ENCODE measurements at regions not wholly inside any gene's neighbourhood (a gene's known extent, or its start where the extent isn't known, plus 50 kb on each side); places are given as distances from the start of the nearest gene placed in this dataset.

DNA sequence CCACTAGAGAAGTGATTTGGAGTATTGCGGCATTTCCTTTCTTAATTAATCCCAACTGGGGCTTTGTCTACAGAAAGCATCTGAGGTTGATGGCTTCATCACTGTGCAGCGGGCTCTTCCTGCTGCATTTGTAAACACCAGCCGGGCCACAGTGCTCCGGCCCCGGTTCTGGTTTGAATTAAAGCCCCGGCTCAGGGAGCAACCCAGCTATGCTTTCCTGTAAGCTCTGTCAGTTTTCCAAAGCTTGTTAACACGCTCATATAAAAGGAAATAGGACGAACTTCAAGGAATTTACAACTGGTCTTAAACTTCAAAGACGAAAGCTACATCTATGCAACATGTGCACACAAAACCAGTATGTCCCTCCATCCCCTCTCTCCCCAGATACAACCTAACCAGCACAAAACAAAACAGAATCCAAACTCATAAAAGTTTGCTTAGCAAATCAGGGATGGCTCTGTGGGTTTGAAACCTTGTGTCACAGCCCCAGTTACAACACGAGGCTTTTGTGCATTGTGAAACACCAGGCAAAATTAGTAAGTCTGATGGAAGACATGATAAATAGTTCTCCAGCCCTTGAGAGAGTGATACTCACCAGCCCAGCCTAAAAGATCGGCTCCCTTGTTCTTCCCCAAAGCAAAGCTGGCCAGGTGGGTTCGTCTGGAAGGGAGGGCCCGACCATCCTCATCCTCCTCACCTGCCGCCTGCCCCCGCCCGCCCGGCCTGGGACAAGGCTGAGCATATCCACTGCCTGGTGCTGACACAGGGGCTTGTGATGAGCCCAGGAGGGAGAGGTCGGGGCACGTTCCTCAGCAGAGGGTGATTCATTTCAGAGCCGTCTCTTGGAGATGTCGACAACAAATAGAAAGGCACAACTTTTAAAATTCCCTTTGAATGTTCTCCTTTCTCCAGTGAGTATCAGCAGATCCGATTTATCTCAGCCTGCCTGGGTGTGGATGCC lies 197.9 kb downstream of the TFAP2C start:
- Histone ChIP-seq H3K27me3 (ENCODE audit: insufficient read depth, low read depth, low read length) (no peaks in the 10 kb centered on the region), H4K20me1 (ENCODE audit: insufficient read depth) (no peaks in the 10 kb centered on the region), H3F3A (ENCODE audit: insufficient read depth, low read length, poor library complexity, severe bottlenecking) (no peaks in the 10 kb centered on the region), H3K9ac (ENCODE audit: low read length) (no peak overlapping the region), H3K79me2 (replicated peaks; ENCODE audit: insufficient read depth, low read length) (no peaks in the 10 kb centered on the region), H3K9me3 (ENCODE audit: low read length) (no peaks in the 10 kb centered on the region), H3K4me3 (ENCODE audit: low read length) (no peak overlapping the region), H3K27ac (ENCODE audit: low read length) (no peak overlapping the region), H3K36me3 (ENCODE audit: insufficient read depth, low read length) (no peaks in the 10 kb centered on the region), H3K9me2 (ENCODE audit: insufficient read depth, low read length) (no peaks in the 10 kb centered on the region), H2AFZ (ENCODE audit: low read depth, low read length) (no peak overlapping the region), H3K4me2 (ENCODE audit: low read length) (no peak overlapping the region)
- TF ChIP-seq EP300 (conservative IDR thresholded peaks at IDR 0.05; ENCODE audit: poor library complexity, severe bottlenecking) (no peak), POLR2AphosphoS5 (IDR thresholded peaks at IDR 0.05) (no peak), TAF1 (IDR thresholded peaks at IDR 0.05; ENCODE audit: low read depth) (no peak), SMC3 (conservative IDR thresholded peaks at IDR 0.05; ENCODE audit: poor library complexity) (no peak), RAD21 (conservative IDR thresholded peaks at IDR 0.05) (no peak), MXI1 (conservative IDR thresholded peaks at IDR 0.05; ENCODE audit: poor library complexity, severe bottlenecking) (no peak), EZH2 (IDR thresholded peaks at IDR 0.05; ENCODE audit: borderline replicate concordance, insufficient read depth, low read length, poor library complexity, severe bottlenecking) (no peak)
- TF ChIP-seq, protein P1, sequence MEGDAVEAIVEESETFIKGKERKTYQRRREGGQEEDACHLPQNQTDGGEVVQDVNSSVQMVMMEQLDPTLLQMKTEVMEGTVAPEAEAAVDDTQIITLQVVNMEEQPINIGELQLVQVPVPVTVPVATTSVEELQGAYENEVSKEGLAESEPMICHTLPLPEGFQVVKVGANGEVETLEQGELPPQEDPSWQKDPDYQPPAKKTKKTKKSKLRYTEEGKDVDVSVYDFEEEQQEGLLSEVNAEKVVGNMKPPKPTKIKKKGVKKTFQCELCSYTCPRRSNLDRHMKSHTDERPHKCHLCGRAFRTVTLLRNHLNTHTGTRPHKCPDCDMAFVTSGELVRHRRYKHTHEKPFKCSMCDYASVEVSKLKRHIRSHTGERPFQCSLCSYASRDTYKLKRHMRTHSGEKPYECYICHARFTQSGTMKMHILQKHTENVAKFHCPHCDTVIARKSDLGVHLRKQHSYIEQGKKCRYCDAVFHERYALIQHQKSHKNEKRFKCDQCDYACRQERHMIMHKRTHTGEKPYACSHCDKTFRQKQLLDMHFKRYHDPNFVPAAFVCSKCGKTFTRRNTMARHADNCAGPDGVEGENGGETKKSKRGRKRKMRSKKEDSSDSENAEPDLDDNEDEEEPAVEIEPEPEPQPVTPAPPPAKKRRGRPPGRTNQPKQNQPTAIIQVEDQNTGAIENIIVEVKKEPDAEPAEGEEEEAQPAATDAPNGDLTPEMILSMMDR (IDR thresholded peaks at IDR 0.05; ENCODE audit: poor library complexity, severe bottlenecking) = no peak
- TF ChIP-seq, protein P2, sequence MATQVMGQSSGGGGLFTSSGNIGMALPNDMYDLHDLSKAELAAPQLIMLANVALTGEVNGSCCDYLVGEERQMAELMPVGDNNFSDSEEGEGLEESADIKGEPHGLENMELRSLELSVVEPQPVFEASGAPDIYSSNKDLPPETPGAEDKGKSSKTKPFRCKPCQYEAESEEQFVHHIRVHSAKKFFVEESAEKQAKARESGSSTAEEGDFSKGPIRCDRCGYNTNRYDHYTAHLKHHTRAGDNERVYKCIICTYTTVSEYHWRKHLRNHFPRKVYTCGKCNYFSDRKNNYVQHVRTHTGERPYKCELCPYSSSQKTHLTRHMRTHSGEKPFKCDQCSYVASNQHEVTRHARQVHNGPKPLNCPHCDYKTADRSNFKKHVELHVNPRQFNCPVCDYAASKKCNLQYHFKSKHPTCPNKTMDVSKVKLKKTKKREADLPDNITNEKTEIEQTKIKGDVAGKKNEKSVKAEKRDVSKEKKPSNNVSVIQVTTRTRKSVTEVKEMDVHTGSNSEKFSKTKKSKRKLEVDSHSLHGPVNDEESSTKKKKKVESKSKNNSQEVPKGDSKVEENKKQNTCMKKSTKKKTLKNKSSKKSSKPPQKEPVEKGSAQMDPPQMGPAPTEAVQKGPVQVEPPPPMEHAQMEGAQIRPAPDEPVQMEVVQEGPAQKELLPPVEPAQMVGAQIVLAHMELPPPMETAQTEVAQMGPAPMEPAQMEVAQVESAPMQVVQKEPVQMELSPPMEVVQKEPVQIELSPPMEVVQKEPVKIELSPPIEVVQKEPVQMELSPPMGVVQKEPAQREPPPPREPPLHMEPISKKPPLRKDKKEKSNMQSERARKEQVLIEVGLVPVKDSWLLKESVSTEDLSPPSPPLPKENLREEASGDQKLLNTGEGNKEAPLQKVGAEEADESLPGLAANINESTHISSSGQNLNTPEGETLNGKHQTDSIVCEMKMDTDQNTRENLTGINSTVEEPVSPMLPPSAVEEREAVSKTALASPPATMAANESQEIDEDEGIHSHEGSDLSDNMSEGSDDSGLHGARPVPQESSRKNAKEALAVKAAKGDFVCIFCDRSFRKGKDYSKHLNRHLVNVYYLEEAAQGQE (IDR thresholded peaks at IDR 0.05; ENCODE audit: borderline replicate concordance) = no peak

DNA sequence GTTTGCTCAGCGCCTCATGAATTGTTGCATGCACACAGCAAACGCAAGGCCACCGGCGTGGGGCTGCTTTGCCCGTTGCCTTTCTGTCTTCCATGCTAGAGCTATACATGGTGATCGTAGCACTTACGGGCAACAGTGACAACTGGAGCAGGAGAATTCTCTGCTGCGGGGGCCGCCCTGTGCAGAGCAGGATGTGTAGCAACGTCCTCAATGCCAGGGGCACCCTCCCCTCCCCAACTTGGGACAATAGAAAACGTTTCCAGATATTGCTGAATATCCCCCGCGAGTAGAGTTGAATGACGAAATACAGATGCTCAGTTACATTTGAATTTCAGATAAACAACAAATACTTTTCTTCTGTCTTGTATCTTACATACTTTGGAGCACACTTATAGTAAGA lies 198.7 kb downstream of the TFAP2C start:
- H3K9ac ChIP-seq (ENCODE audit: low read length) = no peak overlapping the region
- H3K79me2 ChIP-seq (replicated peaks; ENCODE audit: insufficient read depth, low read length) = no peaks in the 10 kb centered on the region
- H4K20me1 ChIP-seq (ENCODE audit: insufficient read depth) = no peaks in the 10 kb centered on the region
- H3K36me3 ChIP-seq (ENCODE audit: insufficient read depth, low read length) = no peaks in the 10 kb centered on the region
- no peak overlapping the region for H3K27ac ChIP-seq (ENCODE audit: low read length)
- H2AFZ ChIP-seq (ENCODE audit: low read depth, low read length) = no peak overlapping the region
- no peaks in the 10 kb centered on the region for H3K9me3 ChIP-seq (ENCODE audit: low read length)
- H3K4me2 ChIP-seq (ENCODE audit: low read length) = no peak overlapping the region
- no peaks in the 10 kb centered on the region for H3F3A ChIP-seq (ENCODE audit: insufficient read depth, low read length, poor library complexity, severe bottlenecking)
- no peaks in the 10 kb centered on the region for H3K27me3 ChIP-seq (ENCODE audit: insufficient read depth, low read depth, low read length)
- H3K4me3 ChIP-seq (ENCODE audit: low read length) = no peak overlapping the region
- no peaks in the 10 kb centered on the region for H3K9me2 ChIP-seq (ENCODE audit: insufficient read depth, low read length)
- TF ChIP-seq EP300 (conservative IDR thresholded peaks at IDR 0.05; ENCODE audit: poor library complexity, severe bottlenecking) (no peak), SMC3 (conservative IDR thresholded peaks at IDR 0.05; ENCODE audit: poor library complexity) (no peak), MXI1 (conservative IDR thresholded peaks at IDR 0.05; ENCODE audit: poor library complexity, severe bottlenecking) (no peak), RAD21 (conservative IDR thresholded peaks at IDR 0.05) (no peak)
- TF ChIP-seq, protein P1 (IDR thresholded peaks at IDR 0.05; ENCODE audit: poor library complexity, severe bottlenecking) = no peak
